ENCODE measurements at regions not wholly inside any gene's neighbourhood (a gene's known extent, or its start where the extent isn't known, plus 50 kb on each side); places are given as distances from the start of the nearest gene placed in this dataset.
"Not testable (repeated sequence)": the region's sequence is repeated elsewhere in the genome, so short reads cannot be mapped to it uniquely, and the experiment has no call there.

- DNase-seq (ENCODE audit: low read depth, low spot score) = no peak
These were observed 228.5 kb downstream of the RNF144A start for GRCh38 chr2:7145707-7146106.

GRCh38 chr2:7146151-7146550 lies 228.9 kb downstream of the RNF144A start:
- DNase-seq (ENCODE audit: low read depth, low spot score) = no peak

GRCh38 chr2:7154656-7155055 lies 237.4 kb downstream of the RNF144A start:
- no peak for DNase-seq (ENCODE audit: low read depth, low spot score)

GRCh38 chr2:7161501-7161900 lies 244.3 kb downstream of the RNF144A start:
- no peak for DNase-seq (ENCODE audit: low read depth, low spot score)

GRCh38 chr2:7165736-7166135 lies 248.5 kb downstream of the RNF144A start:
- DNase-seq (ENCODE audit: low read depth, low spot score) = no peak

GRCh38 chr2:7167801-7168411 lies 250.7 kb downstream of the RNF144A start:
- no peak for DNase-seq (ENCODE audit: low read depth, low spot score)

GRCh38 chr2:7169593-7169992 lies 252.4 kb downstream of the RNF144A start:
- no peak for DNase-seq (ENCODE audit: low read depth, low spot score)

- not testable (repeated sequence) for DNase-seq (ENCODE audit: low read depth, low spot score)
These were observed 261.8 kb downstream of the RNF144A start for GRCh38 chr2:7178996-7179395.

GRCh38 chr2:7180638-7181370 lies 263.6 kb downstream of the RNF144A start:
- no peak for DNase-seq (ENCODE audit: low read depth, low spot score)

- DNase-seq (ENCODE audit: low read depth, low spot score) = no peak
These were observed 265.3 kb downstream of the RNF144A start for GRCh38 chr2:7182525-7182924.

GRCh38 chr2:7189106-7189505 lies 271.9 kb downstream of the RNF144A start:
- DNase-seq (ENCODE audit: low read depth, low spot score) = no peak

GRCh38 chr2:7190587-7191324 lies 273.5 kb downstream of the RNF144A start:
- DNase-seq (ENCODE audit: low read depth, low spot score) = no peak

- DNase-seq (ENCODE audit: low read depth, low spot score) = no peak
These were observed 274.7 kb downstream of the RNF144A start for GRCh38 chr2:7191932-7192331.

- no peak for DNase-seq (ENCODE audit: low read depth, low spot score)
These were observed 276.2 kb downstream of the RNF144A start for GRCh38 chr2:7193457-7193856.

GRCh38 chr2:7194950-7195349 lies 277.7 kb downstream of the RNF144A start:
- no peak for DNase-seq (ENCODE audit: low read depth, low spot score)

GRCh38 chr2:7196883-7197282 lies 279.7 kb downstream of the RNF144A start:
- DNase-seq (ENCODE audit: low read depth, low spot score) = no peak

GRCh38 chr2:7201851-7202250 lies 284.6 kb downstream of the RNF144A start:
- no peak for DNase-seq (ENCODE audit: low read depth, low spot score)

GRCh38 chr2:7203056-7203467 lies 285.9 kb downstream of the RNF144A start:
- DNase-seq (ENCODE audit: low read depth, low spot score) = no peak

- DNase-seq (ENCODE audit: low read depth, low spot score) = no peak
These were observed 288.1 kb downstream of the RNF144A start for GRCh38 chr2:7205151-7205830.

- no peak for DNase-seq (ENCODE audit: low read depth, low spot score)
These were observed 289.0 kb downstream of the RNF144A start for GRCh38 chr2:7206111-7206810.

- DNase-seq (ENCODE audit: low read depth, low spot score) = no peak
These were observed 290.4 kb downstream of the RNF144A start for GRCh38 chr2:7207631-7208030.

All from iPS DF 19.7 (cell line).